K562 (cell line): ENCODE measurements at regions not wholly inside any gene's neighbourhood (a gene's known extent, or its start where the extent isn't known, plus 50 kb on each side); places are given as distances from the start of the nearest gene placed in this dataset.

Experiments used
- ATAC-seq: fragments of 200-7000 bp; cut with Tn5 transposase; 3 replicates; pipeline ENCODE4 v1.9.1; 2020; ENCODE audit warnings: moderate library complexity
- BruUV-seq: library from RNA; stranded (reverse); fragments of 400-500 nt; replicated peaks from 2 replicates; lab custom pipeline; 2021; lab: Mats Ljungman, UMichigan
- CTCF ChIA-PET: fragments of 300-600 bp; formaldehyde crosslinking; extraction: SDS; loops from one replicate; lab custom pipeline; 2021; ENCODE audit warnings: low intra/inter-chr PET ratio; lab: Yijun Ruan, JAX
- POLR2A ChIA-PET: fragments of 300-600, 350-650 bp; sonication (Branson Sonifier 250); formaldehyde crosslinking; extraction: SDS; loops from one replicate; lab custom pipeline; 2021; ENCODE audit warnings: antibody characterized with exemption, inconsistent platforms; lab: Yijun Ruan, JAX
- DNase-seq, 4 experiments: peaks; one replicate each; pipeline versions ENCODE4 v3.0.0 to v3.0.0-alpha.2; 2011 to 2018; ENCODE audit warnings: low spot score in 3 of 4, mixed read lengths in 3 of 4; ENCODE audit errors: extremely low read depth in 1 of 4
- FAIRE-seq: peaks from 2 replicates; lab custom pipeline; 2011; peaks lifted over from hg19 to GRCh38; lab: Jason Lieb, UNC
- H2AFZ ChIP-seq: 2 replicates; pipeline ENCODE4 v1.6.0; 2011; ENCODE audit warnings: low read depth, low read length, control low read depth, inconsistent platforms
- H3K27ac ChIP-seq: fragments of 200-600 bp; 3 replicates; pipeline ENCODE4 v1.8.0; 2011; ENCODE audit warnings: low read depth, mild to moderate bottlenecking, control low read depth, inconsistent platforms, low read length, moderate library complexity, mixed read lengths; ENCODE audit errors: extremely low read depth
- H3K27me3 ChIP-seq, 2 experiments: fragments of 300-600 bp in 1 of 2; 2 replicates in 1 of 2; 3 replicates in 1 of 2; pipeline versions ENCODE4 v1.6.0 to v1.8.0; 2011; ENCODE audit warnings: inconsistent platforms in 2 of 2, low read length in 2 of 2, mild to moderate bottlenecking in 1 of 2, mixed read lengths in 1 of 2, moderate library complexity in 1 of 2; ENCODE audit not compliant: control insufficient read depth in 2 of 2, insufficient read depth in 2 of 2
- H3K36me3 ChIP-seq: fragments of 300-600 bp; 3 replicates; pipeline ENCODE4 v1.8.0; 2011; ENCODE audit warnings: mild to moderate bottlenecking, low read length, inconsistent platforms; ENCODE audit not compliant: control insufficient read depth, insufficient read depth
- H3K4me1 ChIP-seq, 2 experiments: fragments of 200-600 bp in 1 of 2; replicated peaks in 1 of 2; 2 replicates in 1 of 2; 3 replicates in 1 of 2; pipeline versions ENCODE4 v1.5.1 to v1.8.0; 2011; ENCODE audit warnings: inconsistent platforms in 2 of 2, low read length in 2 of 2, mild to moderate bottlenecking in 1 of 2, mixed read lengths in 1 of 2, moderate library complexity in 1 of 2; ENCODE audit not compliant: control insufficient read depth in 2 of 2, insufficient read depth in 2 of 2
- H3K4me2 ChIP-seq: 2 replicates; pipeline ENCODE4 v1.6.1; 2011; ENCODE audit warnings: low read length, control low read depth, inconsistent platforms, mixed read lengths; ENCODE audit not compliant: insufficient read depth
- H3K4me3 ChIP-seq: fragments of 200-600 bp; sonication (generic), shearing (Covaris generic); 2 replicates; pipeline ENCODE4 v1.5.1; 2016; ENCODE audit warnings: control low read depth, inconsistent platforms
- H3K79me2 ChIP-seq: fragments of 200-600 bp; 3 replicates; pipeline ENCODE4 v1.8.0; 2011; ENCODE audit warnings: low read length, inconsistent platforms; ENCODE audit not compliant: control insufficient read depth, insufficient read depth
- H3K9ac ChIP-seq, 2 experiments: 2 replicates each; pipeline versions ENCODE4 v1.6.0 to v1.6.1; 2011; ENCODE audit warnings: low read depth in 2 of 2, low read length in 2 of 2, control low read depth in 1 of 2, inconsistent platforms in 1 of 2, mild to moderate bottlenecking in 1 of 2, mixed read lengths in 1 of 2; ENCODE audit not compliant: insufficient read depth in 1 of 2
- H3K9me1 ChIP-seq: one replicate; pipeline ENCODE4 v1.6.0; 2011; ENCODE audit warnings: inconsistent platforms, mild to moderate bottlenecking, low read length, moderate library complexity; ENCODE audit not compliant: control insufficient read depth, insufficient read depth
- H3K9me3 ChIP-seq: replicated peaks from 2 replicates; pipeline ENCODE4 v1.5.1; 2011; ENCODE audit warnings: low read depth, low read length, inconsistent platforms; ENCODE audit not compliant: control insufficient read depth, insufficient read depth
- H4K20me1 ChIP-seq: replicated peaks from 2 replicates; pipeline ENCODE4 v1.6.1; 2011; ENCODE audit warnings: low read length, inconsistent platforms, mixed read lengths; ENCODE audit not compliant: control insufficient read depth, insufficient read depth
- BRCA1 ChIP-seq, 2 experiments: fragments of 450-650 bp in 1 of 2; sonication (generic) in 1 of 2; formaldehyde crosslinking in 1 of 2; IDR thresholded peaks; 2 replicates each; pipeline versions ENCODE4 v1.5.0 to v1.6.1; 2017 to 2020; ENCODE audit warnings: mild to moderate bottlenecking in 1 of 2, missing genetic modification reagents in 1 of 2
- CAMTA2 ChIP-seq: fragments of 250-450 bp; sonication (Bioruptor Pico); conservative IDR thresholded peaks from 2 replicates; pipeline ENCODE4 v1.5.1; 2022
- NBN ChIP-seq: fragments of 450-650 bp; IDR thresholded peaks from 2 replicates; pipeline ENCODE4 v1.6.1; 2016; ENCODE audit warnings: low read depth, mild to moderate bottlenecking
- SIX5 ChIP-seq, 2 experiments: IDR thresholded peaks; 2 replicates each; pipeline ENCODE4 v1.6.1; 2011; ENCODE audit warnings: low read length in 2 of 2, borderline replicate concordance in 1 of 2, low read depth in 1 of 2, mild to moderate bottlenecking in 1 of 2, moderate library complexity in 1 of 2; ENCODE audit not compliant: insufficient read depth in 1 of 2
- SRSF1 ChIP-seq: fragments of 200-400 bp; formaldehyde crosslinking; IDR thresholded peaks from 2 replicates; pipeline ENCODE4 v1.6.1; 2017; ENCODE audit warnings: mild to moderate bottlenecking, low read depth, low read length, moderate library complexity
- STAG1 ChIP-seq: sonication (generic); formaldehyde crosslinking; IDR thresholded peaks from 2 replicates; pipeline ENCODE4 v1.5.0; 2020; ENCODE audit warnings: missing genetic modification reagents, borderline replicate concordance
- THRA ChIP-seq: fragments of 450-650 bp; IDR thresholded peaks from 2 replicates; pipeline ENCODE4 v1.6.1; 2017; ENCODE audit warnings: mild to moderate bottlenecking, moderate library complexity
- TSC22D4 ChIP-seq: fragments of 450-650 bp; IDR thresholded peaks from 2 replicates; pipeline ENCODE4 v1.6.1; 2016; ENCODE audit warnings: missing genetic modification characterization, missing biosample characterization, control low read depth
- WGBS: fragments of 100-300 bp; shearing (Covaris generic); methylation state at CpG from one replicate; pipeline ENCODE4 v1.1.6; 2016; ENCODE audit warnings: low coverage, mixed read lengths; ENCODE audit not compliant: insufficient coverage; ENCODE audit errors: missing lambda C conversion rate; 5-methylcytosine and 5-hydroxymethylcytosine counted together
- in situ Hi-C: fragments of 300-500 bp; cut with MboI; formaldehyde crosslinking; loops from 4 replicates; pipeline ENCODE4 v1.15.0; 2018; ENCODE audit warnings: inconsistent platforms, mixed read lengths
- intact Hi-C: fragments of 100-400 bp; cut with micrococcal nuclease; formaldehyde crosslinking; loops from 2 replicates; pipeline ENCODE4 v1.14.2; 2022
- TF ChIP-seq, protein P1 (sequence below): fragments of 250-450 bp; sonication (Bioruptor Pico); IDR thresholded peaks from 2 replicates; pipeline ENCODE4 v1.5.1; 2021; ENCODE audit warnings: mild to moderate bottlenecking
- TF ChIP-seq, protein P2 (sequence below): sonication (generic); formaldehyde crosslinking; IDR thresholded peaks from 2 replicates; pipeline ENCODE4 v1.8.0; 2022; ENCODE audit warnings: missing genetic modification reagents, mild to moderate bottlenecking, moderate library complexity, borderline replicate concordance
- TF ChIP-seq, protein P3 (sequence below): sonication (generic); formaldehyde crosslinking; IDR thresholded peaks from 2 replicates; pipeline ENCODE4 v1.5.0; 2020; ENCODE audit warnings: missing genetic modification reagents
- TF ChIP-seq, protein P4 (sequence below): fragments of 450-650 bp; formaldehyde crosslinking; IDR thresholded peaks from 2 replicates; pipeline ENCODE4 v1.4.0; 2020; ENCODE audit warnings: mild to moderate bottlenecking, moderate library complexity
- TF ChIP-seq, protein P5 (sequence below): IDR thresholded peaks from 2 replicates; pipeline ENCODE4 v1.6.1; 2016; ENCODE audit warnings: missing genetic modification characterization, missing compliant biosample characterization

GRCh38 chr1:184879876-184880557 is 94.3 kb downstream of the NIBAN1 start:
- intact Hi-C loops (no loop called here), in situ Hi-C loops (no loop called here)
- FAIRE-seq, result no peak
- Histone ChIP-seq H3K79me2 (no peaks in the 10 kb centered on the region), H3K27ac (no peak overlapping the region), H3K4me1 (peaks cover 0 to 4% of the 10 kb centered on the region in 2 experiments; a peak in 2 of 5 replicates), H3K36me3 (0 out of 3 replicates have a peak, but pooled peaks cover 3% of the 10 kb centered on the region), H3K4me3 (no peak overlapping the region), H4K20me1 (no peaks in the 10 kb centered on the region), H3K9ac (no peak overlapping the region), H3K9me1 (no peaks in the 10 kb centered on the region), H3K9me3 (no peaks in the 10 kb centered on the region), H3K4me2 (no peak overlapping the region), H2AFZ (no peak overlapping the region), H3K27me3 (no peaks in the 10 kb centered on the region)
- ATAC-seq, result no peak
- WGBS, result 54% methylated on average over 3 of the region's 3 CpGs
- DNase-seq, result no peak
- no TSS peak for BruUV-seq
- TF ChIP-seq, protein P1, sequence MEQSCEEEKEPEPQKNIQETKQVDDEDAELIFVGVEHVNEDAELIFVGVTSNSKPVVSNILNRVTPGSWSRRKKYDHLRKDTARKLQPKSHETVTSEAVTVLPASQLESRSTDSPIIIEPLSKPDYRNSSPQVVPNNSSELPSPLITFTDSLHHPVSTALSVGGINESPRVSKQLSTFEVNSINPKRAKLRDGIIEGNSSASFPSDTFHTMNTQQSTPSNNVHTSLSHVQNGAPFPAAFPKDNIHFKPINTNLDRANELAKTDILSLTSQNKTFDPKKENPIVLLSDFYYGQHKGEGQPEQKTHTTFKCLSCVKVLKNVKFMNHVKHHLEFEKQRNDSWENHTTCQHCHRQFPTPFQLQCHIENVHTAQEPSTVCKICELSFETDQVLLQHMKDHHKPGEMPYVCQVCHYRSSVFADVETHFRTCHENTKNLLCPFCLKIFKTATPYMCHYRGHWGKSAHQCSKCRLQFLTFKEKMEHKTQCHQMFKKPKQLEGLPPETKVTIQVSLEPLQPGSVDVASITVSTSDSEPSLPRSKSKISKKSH (CRISPR knock-in tag), result no peak
- TF ChIP-seq CAMTA2, result no peak
- no peak for TF ChIP-seq STAG1
- TF ChIP-seq, protein P2, sequence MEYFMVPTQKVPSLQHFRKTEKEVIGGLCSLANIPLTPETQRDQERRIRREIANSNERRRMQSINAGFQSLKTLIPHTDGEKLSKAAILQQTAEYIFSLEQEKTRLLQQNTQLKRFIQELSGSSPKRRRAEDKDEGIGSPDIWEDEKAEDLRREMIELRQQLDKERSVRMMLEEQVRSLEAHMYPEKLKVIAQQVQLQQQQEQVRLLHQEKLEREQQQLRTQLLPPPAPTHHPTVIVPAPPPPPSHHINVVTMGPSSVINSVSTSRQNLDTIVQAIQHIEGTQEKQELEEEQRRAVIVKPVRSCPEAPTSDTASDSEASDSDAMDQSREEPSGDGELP (CRISPR knock-in tag), result no peak
- no peak for TF ChIP-seq SIX5 (IDR thresholded peaks at IDR 0.05; ENCODE audit: borderline replicate concordance in 1 of 2, insufficient read depth in 1 of 2, low read depth in 1 of 2, low read length in 2 of 2)
- no peak for TF ChIP-seq TSC22D4 (tag)
- no peak for TF ChIP-seq THRA
- TF ChIP-seq, protein P3, sequence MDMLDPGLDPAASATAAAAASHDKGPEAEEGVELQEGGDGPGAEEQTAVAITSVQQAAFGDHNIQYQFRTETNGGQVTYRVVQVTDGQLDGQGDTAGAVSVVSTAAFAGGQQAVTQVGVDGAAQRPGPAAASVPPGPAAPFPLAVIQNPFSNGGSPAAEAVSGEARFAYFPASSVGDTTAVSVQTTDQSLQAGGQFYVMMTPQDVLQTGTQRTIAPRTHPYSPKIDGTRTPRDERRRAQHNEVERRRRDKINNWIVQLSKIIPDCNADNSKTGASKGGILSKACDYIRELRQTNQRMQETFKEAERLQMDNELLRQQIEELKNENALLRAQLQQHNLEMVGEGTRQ (CRISPR knock-in tag), result no peak
- no peak for TF ChIP-seq BRCA1 (IDR thresholded peaks at IDR 0.05)
- no peak for TF ChIP-seq BRCA1 (CRISPR knock-in tag; IDR thresholded peaks at IDR 0.05)
- TF ChIP-seq SRSF1, result no peak
- no peak for TF ChIP-seq NBN
- TF ChIP-seq, protein P4, sequence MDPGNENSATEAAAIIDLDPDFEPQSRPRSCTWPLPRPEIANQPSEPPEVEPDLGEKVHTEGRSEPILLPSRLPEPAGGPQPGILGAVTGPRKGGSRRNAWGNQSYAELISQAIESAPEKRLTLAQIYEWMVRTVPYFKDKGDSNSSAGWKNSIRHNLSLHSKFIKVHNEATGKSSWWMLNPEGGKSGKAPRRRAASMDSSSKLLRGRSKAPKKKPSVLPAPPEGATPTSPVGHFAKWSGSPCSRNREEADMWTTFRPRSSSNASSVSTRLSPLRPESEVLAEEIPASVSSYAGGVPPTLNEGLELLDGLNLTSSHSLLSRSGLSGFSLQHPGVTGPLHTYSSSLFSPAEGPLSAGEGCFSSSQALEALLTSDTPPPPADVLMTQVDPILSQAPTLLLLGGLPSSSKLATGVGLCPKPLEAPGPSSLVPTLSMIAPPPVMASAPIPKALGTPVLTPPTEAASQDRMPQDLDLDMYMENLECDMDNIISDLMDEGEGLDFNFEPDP (CRISPR knock-in tag), result no peak
- TF ChIP-seq, protein P5, sequence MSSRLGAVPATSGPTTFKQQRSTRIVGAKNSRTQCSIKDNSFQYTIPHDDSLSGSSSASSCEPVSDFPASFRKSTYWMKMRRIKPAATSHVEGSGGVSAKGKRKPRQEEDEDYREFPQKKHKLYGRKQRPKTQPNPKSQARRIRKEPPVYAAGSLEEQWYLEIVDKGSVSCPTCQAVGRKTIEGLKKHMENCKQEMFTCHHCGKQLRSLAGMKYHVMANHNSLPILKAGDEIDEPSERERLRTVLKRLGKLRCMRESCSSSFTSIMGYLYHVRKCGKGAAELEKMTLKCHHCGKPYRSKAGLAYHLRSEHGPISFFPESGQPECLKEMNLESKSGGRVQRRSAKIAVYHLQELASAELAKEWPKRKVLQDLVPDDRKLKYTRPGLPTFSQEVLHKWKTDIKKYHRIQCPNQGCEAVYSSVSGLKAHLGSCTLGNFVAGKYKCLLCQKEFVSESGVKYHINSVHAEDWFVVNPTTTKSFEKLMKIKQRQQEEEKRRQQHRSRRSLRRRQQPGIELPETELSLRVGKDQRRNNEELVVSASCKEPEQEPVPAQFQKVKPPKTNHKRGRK (tag), result no peak
- ChIA-PET POLR2A (interaction anchor here (1.0 to 1.4 kb wide), 2 partner anchors 8 to 10 kb away, joined by 3 to 4 read pairs; no protein-coding TSS in a partner anchor), CTCF (no interaction called here)
